Lung (tissue), 11 donors: ENCODE measurements at regions not wholly inside any gene's neighbourhood (a gene's known extent, or its start where the extent isn't known, plus 50 kb on each side); places are given as distances from the start of the nearest gene placed in this dataset.

Source experiments
- ATAC-seq: fragments of 200-7000 bp; cut with Tn5 transposase; one replicate; pipeline ENCODE4 v1.9.1; 2020; ENCODE audit warnings: moderate number of reproducible peaks; ENCODE audit not compliant: insufficient read depth, low FRiP score
- DNase-seq, 3 donors: peaks; one replicate each; pipeline ENCODE4 v3.0.0-alpha.2; 2013 to 2017
- H3K27ac ChIP-seq, 2 donors: one replicate each; pipeline ENCODE4 v1.5.1; 2013; ENCODE audit warnings: mild to moderate bottlenecking in 2 of 2, moderate library complexity in 2 of 2, control low read depth in 1 of 2, inconsistent platforms in 1 of 2, low read depth in 1 of 2, low read length in 1 of 2
- H3K27me3 ChIP-seq, 3 donors: one replicate each; pipeline ENCODE4 v1.5.1; 2013; ENCODE audit warnings: low read length in 2 of 3; ENCODE audit not compliant: control insufficient read depth in 3 of 3, insufficient read depth in 3 of 3
- H3K36me3 ChIP-seq, 4 donors: one replicate each; pipeline ENCODE4 v1.5.1; 2013; ENCODE audit warnings: low read length in 4 of 4, mild to moderate bottlenecking in 1 of 4, moderate library complexity in 1 of 4; ENCODE audit not compliant: control insufficient read depth in 4 of 4, insufficient read depth in 4 of 4
- H3K4me1 ChIP-seq, 5 donors: one replicate each; pipeline ENCODE4 v1.5.1; 2013; ENCODE audit warnings: low read length in 5 of 5, mild to moderate bottlenecking in 2 of 5, moderate library complexity in 1 of 5; ENCODE audit not compliant: control insufficient read depth in 5 of 5, insufficient read depth in 5 of 5
- H3K4me3 ChIP-seq: one replicate; pipeline ENCODE4 v1.5.1; 2013; ENCODE audit warnings: mild to moderate bottlenecking, control low read depth, moderate library complexity
- H3K9ac ChIP-seq, 2 donors: one replicate each; pipeline ENCODE4 v1.5.1; 2013; ENCODE audit warnings: low read length in 2 of 2, control low read depth in 1 of 2; ENCODE audit not compliant: insufficient read depth in 1 of 2
- H3K9me3 ChIP-seq, 4 donors: one replicate each; pipeline ENCODE4 v1.5.1; 2013; ENCODE audit warnings: low read length in 3 of 4, mild to moderate bottlenecking in 1 of 4, moderate library complexity in 1 of 4; ENCODE audit not compliant: control insufficient read depth in 4 of 4, insufficient read depth in 3 of 4
- WGBS, 2 donors: extraction: QIAGEN DNeasy Blood & Tissue Kit; methylation state at CpG; one replicate each; pipeline ENCODE4 v1.1.7; 2013; 5-methylcytosine and 5-hydroxymethylcytosine counted together
- TF ChIP-seq, protein P1 (sequence below): IDR thresholded peaks from 2 replicates; pipeline ENCODE4 v1.5.1; 2012; ENCODE audit warnings: mild to moderate bottlenecking; ENCODE audit errors: control extremely low read depth, extremely low read depth
- donor health status: control.
- donor health status: control.
- donor health status: Bipolar disorder and iron deficiency.
- donor health status: healthy.
- donor health status: DM: yes; HTN: yes; CAD: no.

DNA sequence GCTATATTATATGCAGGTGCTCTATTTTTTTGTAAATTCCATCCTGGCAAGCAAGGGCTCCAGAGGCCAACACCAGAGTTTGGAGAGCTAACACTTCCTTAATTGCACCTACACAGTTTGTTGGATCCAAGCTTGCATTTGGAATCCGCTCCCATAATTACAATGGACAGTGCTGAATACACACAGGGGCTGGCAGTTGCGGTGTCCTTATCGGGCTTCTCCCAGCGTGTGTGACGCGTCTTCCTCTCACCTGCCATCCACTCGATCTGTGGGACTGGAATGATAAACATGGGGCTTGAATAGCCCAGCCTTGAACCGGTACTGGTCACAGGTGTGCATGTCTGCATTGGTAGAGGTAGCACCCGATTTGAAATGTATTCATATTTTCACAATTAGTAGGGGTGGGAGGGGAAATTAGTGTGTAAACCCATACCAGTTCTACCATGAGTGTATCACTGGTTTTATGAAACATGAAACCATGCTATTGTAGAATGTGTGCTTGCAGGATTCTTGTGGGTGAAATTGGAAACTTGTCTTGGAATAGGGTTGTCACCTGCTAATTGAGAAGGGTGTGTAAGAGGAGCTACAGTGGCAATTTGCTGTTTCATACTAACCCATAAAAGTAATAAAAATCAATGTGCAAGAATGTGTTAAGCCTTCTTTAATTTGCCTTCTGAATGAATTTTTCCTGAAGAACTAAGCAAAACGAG lies 316.5 kb downstream of the WDR11 start:
- no peak overlapping the region for H3K27ac ChIP-seq
- ATAC-seq (no peak), DNase-seq (no peak)
- TF ChIP-seq, protein P1, sequence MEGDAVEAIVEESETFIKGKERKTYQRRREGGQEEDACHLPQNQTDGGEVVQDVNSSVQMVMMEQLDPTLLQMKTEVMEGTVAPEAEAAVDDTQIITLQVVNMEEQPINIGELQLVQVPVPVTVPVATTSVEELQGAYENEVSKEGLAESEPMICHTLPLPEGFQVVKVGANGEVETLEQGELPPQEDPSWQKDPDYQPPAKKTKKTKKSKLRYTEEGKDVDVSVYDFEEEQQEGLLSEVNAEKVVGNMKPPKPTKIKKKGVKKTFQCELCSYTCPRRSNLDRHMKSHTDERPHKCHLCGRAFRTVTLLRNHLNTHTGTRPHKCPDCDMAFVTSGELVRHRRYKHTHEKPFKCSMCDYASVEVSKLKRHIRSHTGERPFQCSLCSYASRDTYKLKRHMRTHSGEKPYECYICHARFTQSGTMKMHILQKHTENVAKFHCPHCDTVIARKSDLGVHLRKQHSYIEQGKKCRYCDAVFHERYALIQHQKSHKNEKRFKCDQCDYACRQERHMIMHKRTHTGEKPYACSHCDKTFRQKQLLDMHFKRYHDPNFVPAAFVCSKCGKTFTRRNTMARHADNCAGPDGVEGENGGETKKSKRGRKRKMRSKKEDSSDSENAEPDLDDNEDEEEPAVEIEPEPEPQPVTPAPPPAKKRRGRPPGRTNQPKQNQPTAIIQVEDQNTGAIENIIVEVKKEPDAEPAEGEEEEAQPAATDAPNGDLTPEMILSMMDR: no peak
- H3K9ac ChIP-seq: no peak overlapping the region
- WGBS, 2 donors: 69 to 81% methylated on average over 10 of the region's 10 CpGs
- H3K36me3 ChIP-seq: no peaks in the 10 kb centered on the region
- no peak overlapping the region for H3K4me3 ChIP-seq
- H3K9me3 ChIP-seq: peaks cover 0 to 3% (median 0%) of the 10 kb centered on the region in 4 donors
- H3K27me3 ChIP-seq: no peaks in the 10 kb centered on the region
- peaks cover 0 to 29% (median 15%) of the 10 kb centered on the region in 5 donors for H3K4me1 ChIP-seq

DNA sequence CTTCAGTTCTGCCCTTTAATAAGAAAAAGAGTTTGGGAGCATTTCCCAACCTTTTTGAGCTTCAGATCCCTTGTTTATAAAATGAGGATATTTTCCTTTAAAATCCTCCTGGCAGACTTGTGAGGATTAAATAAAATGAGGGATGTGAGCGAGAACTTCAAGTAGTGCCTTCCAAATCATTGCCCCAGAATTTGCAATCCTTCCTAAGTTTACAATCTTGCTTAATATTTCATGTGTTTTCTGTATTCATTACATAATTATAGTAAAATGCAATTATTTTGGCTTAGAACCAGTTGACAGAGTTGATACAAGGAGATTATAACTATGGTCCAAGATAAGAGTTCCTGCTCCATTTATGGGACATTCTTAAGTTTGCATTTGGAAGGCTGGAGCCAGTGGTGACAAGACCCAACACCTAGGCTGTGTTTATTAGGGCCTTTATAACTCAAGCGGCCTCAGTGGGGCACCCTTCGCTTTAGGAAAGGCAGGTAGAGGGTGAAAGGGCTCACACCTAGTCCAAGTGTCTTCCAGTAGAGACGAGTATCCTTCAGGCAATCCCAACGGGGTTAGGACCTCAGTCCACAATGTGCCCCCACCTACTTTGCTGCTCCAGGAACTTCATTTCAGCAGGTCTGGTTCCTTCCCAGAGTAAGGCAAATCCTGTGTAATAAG lies 317.5 kb downstream of the WDR11 start:
- Histone ChIP-seq H3K27ac (peak overlapping the region in 1 of 2 donors; percentile 24), H3K27me3 (no peaks in the 10 kb centered on the region), H3K9me3 (peaks cover 0 to 3% (median 0%) of the 10 kb centered on the region in 4 donors), H3K9ac (no peak overlapping the region), H3K36me3 (no peaks in the 10 kb centered on the region), H3K4me3 (no peak overlapping the region), H3K4me1 (peaks cover 0 to 30% (median 15%) of the 10 kb centered on the region in 5 donors)
- ATAC-seq (no peak), DNase-seq (peak; percentile 27 to 93 (median 85))
- 64 to 74% methylated on average over 5 of the region's 5 CpGs for WGBS, 2 donors
- TF ChIP-seq, protein P1: no peak

DNA sequence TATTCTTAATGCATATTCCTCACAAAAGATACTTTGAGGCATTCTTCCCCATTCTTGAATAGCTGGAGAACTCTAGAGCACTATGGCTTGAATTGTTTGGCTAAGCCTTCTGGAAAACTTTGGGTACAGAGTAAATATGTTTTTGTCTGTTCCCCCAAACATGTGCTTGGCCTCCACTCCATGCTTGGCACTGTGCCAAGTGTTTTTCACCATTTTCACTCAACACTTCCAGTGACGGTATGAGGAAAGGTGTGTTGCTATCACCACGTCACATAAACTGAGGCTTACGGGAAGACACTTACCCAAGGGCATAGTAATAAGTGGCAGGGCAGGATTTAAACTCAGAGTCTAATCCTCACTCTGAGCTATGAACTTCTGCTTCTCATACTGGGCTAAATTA lies 318.2 kb downstream of the WDR11 start:
- Histone ChIP-seq H3K4me3 (no peak overlapping the region), H3K4me1 (peaks cover 0 to 30% (median 15%) of the 10 kb centered on the region in 5 donors), H3K36me3 (no peaks in the 10 kb centered on the region), H3K9ac (no peak overlapping the region), H3K9me3 (no peaks in the 10 kb centered on the region), H3K27me3 (no peaks in the 10 kb centered on the region), H3K27ac (no peak overlapping the region)
- WGBS, 2 donors: 72 to 78% methylated on average over 3 of the region's 3 CpGs
- DNase-seq: no peak
- ATAC-seq: no peak
- TF ChIP-seq, protein P1: no peak
